H1 (cell line): ENCODE measurements at regions not wholly inside any gene's neighbourhood (a gene's known extent, or its start where the extent isn't known, plus 50 kb on each side); places are given as distances from the start of the nearest gene placed in this dataset.

Source experiments
- CTCF ChIA-PET: fragments of 300-600 bp; sonication (Branson Sonifier 250); formaldehyde crosslinking; loops from one replicate; lab custom pipeline; 2021; ENCODE audit not compliant: partially characterized antibody; lab: Charles Lee
- POLR2A ChIA-PET: fragments of 300-600 bp; sonication (Branson Sonifier 250); formaldehyde crosslinking; loops from one replicate; lab custom pipeline; 2021; ENCODE audit warnings: inconsistent platforms; ENCODE audit not compliant: partially characterized antibody; lab: Charles Lee
- DNase-seq, 2 experiments: peaks; one replicate each; pipeline versions ENCODE4 v3.0.0 to v3.0.0-alpha.2; 2010 to 2022; ENCODE audit warnings: low spot score in 2 of 2, low read depth in 1 of 2, mixed read lengths in 1 of 2
- FAIRE-seq: peaks from 2 replicates; lab custom pipeline; 2011; peaks lifted over from hg19 to GRCh38; lab: Jason Lieb, UNC
- H2AFZ ChIP-seq: 2 replicates; pipeline ENCODE4 v1.8.1; 2012; ENCODE audit warnings: low read length, inconsistent platforms
- H2AK5ac ChIP-seq: 2 replicates; pipeline ENCODE4 v1.6.1; 2013; ENCODE audit warnings: low read depth, low read length
- H2BK120ac ChIP-seq: replicated peaks from 2 replicates; pipeline ENCODE3; 2013; ENCODE audit warnings: low read depth, low read length, inconsistent platforms
- H2BK12ac ChIP-seq: 2 replicates; pipeline ENCODE4 v1.6.1; 2013; ENCODE audit warnings: low read depth, low read length
- H2BK15ac ChIP-seq: 2 replicates; pipeline ENCODE4 v1.6.1; 2013; ENCODE audit warnings: low read length
- H2BK20ac ChIP-seq: 2 replicates; pipeline ENCODE4 v1.6.1; 2013; ENCODE audit warnings: low read length
- H2BK5ac ChIP-seq: 2 replicates; pipeline ENCODE4 v1.6.1; 2013; ENCODE audit warnings: low read depth, low read length
- H3K14ac ChIP-seq: 2 replicates; pipeline ENCODE4 v1.6.1; 2013; ENCODE audit warnings: inconsistent platforms; ENCODE audit not compliant: insufficient read length
- H3K18ac ChIP-seq: 2 replicates; pipeline ENCODE4 v1.6.1; 2013; ENCODE audit warnings: low read length; ENCODE audit errors: extremely low read depth
- H3K23ac ChIP-seq: 2 replicates; pipeline ENCODE4 v1.6.1; 2013; ENCODE audit warnings: inconsistent platforms; ENCODE audit not compliant: insufficient read length
- H3K23me2 ChIP-seq: 2 replicates; pipeline ENCODE4 v1.6.1; 2013; ENCODE audit warnings: low read depth, low read length
- H3K27ac ChIP-seq: 2 replicates; pipeline ENCODE4 v1.6.1; 2011; ENCODE audit warnings: low read depth, low read length, inconsistent platforms
- H3K27me3 ChIP-seq, 4 experiments: replicated peaks in 1 of 4; 1 replicate in 1 of 4; 2 replicates in 3 of 4; pipeline versions ENCODE4 v1.6.1 to v1.8.1; 2011 to 2013; ENCODE audit warnings: low read length in 3 of 4, mild to moderate bottlenecking in 3 of 4, inconsistent platforms in 2 of 4, mixed read lengths in 2 of 4, moderate library complexity in 1 of 4; ENCODE audit not compliant: control insufficient read depth in 3 of 4, insufficient read depth in 3 of 4; ENCODE audit errors: extremely low read depth in 1 of 4
- H3K36me3 ChIP-seq, 4 experiments: 2 replicates each; pipeline versions ENCODE4 v1.6.1 to v1.8.1; 2011 to 2013; ENCODE audit warnings: mild to moderate bottlenecking in 4 of 4, low read length in 3 of 4, moderate library complexity in 2 of 4, control low read depth in 1 of 4, inconsistent platforms in 1 of 4; ENCODE audit not compliant: insufficient read depth in 4 of 4, control insufficient read depth in 2 of 4
- H3K4ac ChIP-seq: replicated peaks from 2 replicates; pipeline ENCODE3; 2013; ENCODE audit warnings: low read length, low read depth, mixed read lengths, inconsistent platforms; ENCODE audit not compliant: insufficient read length
- H3K4me1 ChIP-seq, 4 experiments: replicated peaks in 1 of 4; 1 replicate in 1 of 4; 2 replicates in 3 of 4; pipeline versions ENCODE4 v1.6.1 to v1.8.1; 2011 to 2013; ENCODE audit warnings: low read length in 3 of 4, inconsistent platforms in 2 of 4, mixed read lengths in 1 of 4; ENCODE audit not compliant: insufficient read depth in 4 of 4, control insufficient read depth in 3 of 4
- H3K4me2 ChIP-seq, 2 experiments: 2 replicates each; pipeline versions ENCODE4 v1.6.1 to v1.8.1; 2011 to 2013; ENCODE audit warnings: low read depth in 2 of 2, low read length in 2 of 2, control low read depth in 1 of 2, inconsistent platforms in 1 of 2, mild to moderate bottlenecking in 1 of 2; ENCODE audit not compliant: insufficient read depth in 1 of 2
- H3K4me3 ChIP-seq, 4 experiments: fragments of 200-600, 300-600 bp in 1 of 4; sonication (generic), shearing (Covaris generic), sonication (Bioruptor Twin) in 1 of 4; 2 replicates each; pipeline versions ENCODE4 v1.5.1 to v1.8.1; 2011 to 2016; ENCODE audit warnings: low read length in 4 of 4, low read depth in 3 of 4, control low read depth in 2 of 4, inconsistent platforms in 2 of 4, mild to moderate bottlenecking in 2 of 4, mixed read lengths in 1 of 4, moderate library complexity in 1 of 4; ENCODE audit not compliant: insufficient read depth in 2 of 4; ENCODE audit errors: extremely low read depth in 1 of 4
- H3K56ac ChIP-seq: replicated peaks from 2 replicates; pipeline ENCODE3; 2013; ENCODE audit warnings: low read depth, mild to moderate bottlenecking, mixed read lengths, low read length, inconsistent platforms; ENCODE audit not compliant: insufficient read length
- H3K79me1 ChIP-seq: 2 replicates; pipeline ENCODE4 v1.6.1; 2013; ENCODE audit warnings: low read depth, low read length, control low read depth
- H3K79me2 ChIP-seq, 2 experiments: 2 replicates each; pipeline versions ENCODE4 v1.6.1 to v1.8.1; 2012 to 2013; ENCODE audit warnings: low read length in 2 of 2, mild to moderate bottlenecking in 2 of 2, inconsistent platforms in 1 of 2; ENCODE audit not compliant: insufficient read depth in 2 of 2, control insufficient read depth in 1 of 2
- H3K9ac ChIP-seq, 4 experiments: replicated peaks in 1 of 4; 1 replicate in 1 of 4; 2 replicates in 3 of 4; pipeline versions ENCODE4 v1.6.1 to v1.8.1; 2011 to 2013; ENCODE audit warnings: low read depth in 3 of 4, low read length in 3 of 4, control low read depth in 2 of 4, mild to moderate bottlenecking in 2 of 4, moderate library complexity in 2 of 4, inconsistent platforms in 1 of 4; ENCODE audit errors: extremely low read depth in 1 of 4
- H3K9me3 ChIP-seq, 2 experiments: 2 replicates each; pipeline versions ENCODE4 v1.6.1 to v1.8.1; 2012 to 2013; ENCODE audit warnings: mild to moderate bottlenecking in 2 of 2, moderate library complexity in 2 of 2, control low read depth in 1 of 2, inconsistent platforms in 1 of 2, low read depth in 1 of 2, low read length in 1 of 2, mixed read lengths in 1 of 2; ENCODE audit not compliant: insufficient read depth in 2 of 2
- H4K20me1 ChIP-seq, 2 experiments: replicated peaks in 1 of 2; 2 replicates each; pipeline versions ENCODE3 to v1.8.1; 2011 to 2013; ENCODE audit warnings: inconsistent platforms in 2 of 2, low read length in 2 of 2, mild to moderate bottlenecking in 1 of 2; ENCODE audit not compliant: insufficient read depth in 2 of 2, control insufficient read depth in 1 of 2
- H4K5ac ChIP-seq: 2 replicates; pipeline ENCODE4 v1.6.1; 2013; ENCODE audit warnings: low read length, low read depth, mixed read lengths, inconsistent platforms; ENCODE audit not compliant: insufficient read length
- H4K8ac ChIP-seq: 2 replicates; pipeline ENCODE4 v1.8.0; 2013; ENCODE audit warnings: mild to moderate bottlenecking, moderate library complexity, low read length, inconsistent platforms; ENCODE audit not compliant: insufficient read depth; ENCODE audit errors: extremely low read depth
- H4K91ac ChIP-seq: replicated peaks from 2 replicates; pipeline ENCODE3; 2013; ENCODE audit warnings: low read length, mixed read lengths, inconsistent platforms; ENCODE audit not compliant: insufficient read length
- CBX8 ChIP-seq: fragments of 300-800, 300-1000 bp; sonication (generic); IDR thresholded peaks from 2 replicates; pipeline ENCODE4 v1.7.1; 2016; ENCODE audit warnings: low read depth, low read length, borderline replicate concordance
- GABPA ChIP-seq: IDR thresholded peaks from 2 replicates; pipeline ENCODE4 v1.6.1; 2011; ENCODE audit warnings: mild to moderate bottlenecking, low read length, moderate library complexity, borderline replicate concordance; ENCODE audit not compliant: insufficient read depth
- NANOG ChIP-seq: IDR thresholded peaks from 2 replicates; pipeline ENCODE4 v1.6.1; 2011; ENCODE audit warnings: low read length, low read depth, mild to moderate bottlenecking, inconsistent platforms; ENCODE audit not compliant: insufficient read depth, poor library complexity, severe bottlenecking
- POU5F1 ChIP-seq: IDR thresholded peaks from 2 replicates; pipeline ENCODE4 v1.6.1; 2011; ENCODE audit warnings: low read depth, mild to moderate bottlenecking, low read length, moderate library complexity
- RFX5 ChIP-seq: IDR thresholded peaks from 2 replicates; pipeline ENCODE4 v1.6.1; 2011; ENCODE audit warnings: low read depth, low read length, improper control_type of control experiment, borderline replicate concordance
- WGBS, 2 experiments: shearing (Covaris generic) in 1 of 2; methylation state at CpG; one replicate each; pipeline versions ENCODE4 v1.1.6 to v1.1.7; 2013 to 2015; ENCODE audit warnings: low lambda C conversion rate in 2 of 2, mixed read lengths in 2 of 2, inconsistent platforms in 1 of 2, low coverage in 1 of 2, missing lambda C conversion rate in 1 of 2; ENCODE audit not compliant: insufficient replicate concordance in 2 of 2, insufficient coverage in 1 of 2, insufficient read length in 1 of 2; ENCODE audit errors: extremely low coverage in 1 of 2, missing lambda C conversion rate in 1 of 2; 5-methylcytosine and 5-hydroxymethylcytosine counted together
- TF ChIP-seq, protein P1 (sequence below): IDR thresholded peaks from 2 replicates; pipeline ENCODE4 v1.6.1; 2011; ENCODE audit warnings: low read length, improper control_type of control experiment

DNA sequence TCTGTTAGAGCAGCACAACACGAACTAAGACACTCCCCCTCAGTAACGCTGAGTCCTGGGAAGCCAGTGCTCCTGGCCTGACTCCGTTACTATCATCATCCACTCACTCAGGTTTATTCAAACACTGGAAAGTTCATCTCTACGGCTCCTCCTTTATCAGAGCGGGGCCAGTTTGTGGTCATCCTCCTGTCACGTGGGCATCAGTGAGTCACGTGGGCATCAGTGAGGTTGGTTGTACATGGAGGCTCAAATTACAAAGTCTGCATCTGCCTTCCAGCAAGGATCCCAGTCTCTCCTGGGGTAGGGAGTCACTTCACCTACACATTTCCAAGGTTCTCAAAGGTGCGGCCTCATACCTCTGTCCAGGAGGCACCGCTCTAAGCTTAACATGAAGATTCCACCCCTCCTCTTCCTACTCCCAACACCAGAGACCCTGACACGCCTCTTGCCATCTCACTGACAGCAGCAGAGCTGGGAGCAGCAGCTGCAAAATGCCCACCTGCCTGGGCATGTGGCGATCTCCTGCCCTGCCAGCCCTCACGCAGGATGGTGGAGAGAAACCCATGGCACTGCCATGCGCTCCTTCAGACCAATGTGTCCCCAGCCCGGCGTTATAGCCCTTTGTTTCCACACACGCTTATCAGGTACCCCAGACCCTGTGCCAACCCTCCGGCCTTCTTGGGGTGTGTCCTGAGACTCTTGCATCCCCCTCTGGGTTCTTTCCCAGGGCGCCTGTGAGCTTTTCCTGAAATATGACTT lies 99.2 kb upstream of the PTPRM start:
- no peak overlapping the region for H4K8ac ChIP-seq
- no peak overlapping the region for H2AK5ac ChIP-seq
- CTCF ChIA-PET = interaction anchor here (0.6 to 2.0 kb wide), 4 partner anchors 13 to 99 kb away, joined by 3 to 11 read pairs (median 4); partner anchors contain the start of gene PTPRM
- no peak overlapping the region for H2BK20ac ChIP-seq
- H2BK5ac ChIP-seq = no peak overlapping the region
- no peaks in the 10 kb centered on the region for H3K79me2 ChIP-seq
- no peak overlapping the region for H4K91ac ChIP-seq
- DNase-seq (no peak), FAIRE-seq (no peak)
- no peak overlapping the region for H3K4me2 ChIP-seq
- no peak overlapping the region for H3K18ac ChIP-seq
- H3K9me3 ChIP-seq = no peaks in the 10 kb centered on the region
- no peak overlapping the region for H3K4me3 ChIP-seq
- no peaks in the 10 kb centered on the region for H3K23me2 ChIP-seq
- 87% methylated on average over 18 of the region's 18 CpGs; no CpG with 5 or more reads in 1 of the 2 experiments for WGBS, 2 experiments
- no peak overlapping the region for H3K4ac ChIP-seq
- no peak overlapping the region for H4K5ac ChIP-seq
- no peak overlapping the region for H3K27ac ChIP-seq
- H3K27me3 ChIP-seq = no peaks in the 10 kb centered on the region
- TF ChIP-seq CBX8 (no peak), POU5F1 (no peak), RFX5 (no peak), GABPA (no peak), NANOG (no peak)
- TF ChIP-seq, protein P1, sequence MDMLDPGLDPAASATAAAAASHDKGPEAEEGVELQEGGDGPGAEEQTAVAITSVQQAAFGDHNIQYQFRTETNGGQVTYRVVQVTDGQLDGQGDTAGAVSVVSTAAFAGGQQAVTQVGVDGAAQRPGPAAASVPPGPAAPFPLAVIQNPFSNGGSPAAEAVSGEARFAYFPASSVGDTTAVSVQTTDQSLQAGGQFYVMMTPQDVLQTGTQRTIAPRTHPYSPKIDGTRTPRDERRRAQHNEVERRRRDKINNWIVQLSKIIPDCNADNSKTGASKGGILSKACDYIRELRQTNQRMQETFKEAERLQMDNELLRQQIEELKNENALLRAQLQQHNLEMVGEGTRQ = peak; percentile 68; the same call in 1 of the 2 replicates
- no peak overlapping the region for H3K56ac ChIP-seq
- 0 out of 2 replicates have a peak overlapping the region, but pooled peaks have one; percentile 17 for H2BK12ac ChIP-seq
- H3K79me1 ChIP-seq = no peaks in the 10 kb centered on the region
- H3K36me3 ChIP-seq = no peaks in the 10 kb centered on the region
- no peak overlapping the region for H3K9ac ChIP-seq
- H3K14ac ChIP-seq = no peak overlapping the region
- H4K20me1 ChIP-seq = no peaks in the 10 kb centered on the region
- 0 out of 2 replicates have a peak overlapping the region, but pooled peaks have one; percentile 77 for H2AFZ ChIP-seq
- H3K23ac ChIP-seq = no peak overlapping the region
- POLR2A ChIA-PET = interaction anchor here (1.4 kb wide), 1 partner anchor 8 kb away, joined by 3 read pairs; no protein-coding TSS in a partner anchor
- H2BK15ac ChIP-seq = no peak overlapping the region
- no peak overlapping the region for H2BK120ac ChIP-seq
- peaks cover 0 to 2% (median 0%) of the 10 kb centered on the region in 4 experiments; a peak in 1 of 7 replicates for H3K4me1 ChIP-seq
